Fibroblast of lung (primary cell): ENCODE measurements at regions not wholly inside any gene's neighbourhood (a gene's known extent, or its start where the extent isn't known, plus 50 kb on each side); places are given as distances from the start of the nearest gene placed in this dataset.

Experiments
- CTCF ChIP-seq, 2 donors: IDR thresholded peaks in 1 of 2; conservative IDR thresholded peaks in 1 of 2; 1 replicate in 1 of 2; 2 replicates in 1 of 2; pipeline ENCODE4 v1.5.1; 2011 to 2012; ENCODE audit warnings: low read length in 2 of 2, control low read depth in 1 of 2, inconsistent platforms in 1 of 2, low read depth in 1 of 2, mild to moderate bottlenecking in 1 of 2
- EZH2 ChIP-seq: IDR thresholded peaks from 2 replicates; pipeline ENCODE4 v1.5.1; 2012; ENCODE audit warnings: low read length, control low read depth, mild to moderate bottlenecking; ENCODE audit errors: missing control alignments

DNA sequence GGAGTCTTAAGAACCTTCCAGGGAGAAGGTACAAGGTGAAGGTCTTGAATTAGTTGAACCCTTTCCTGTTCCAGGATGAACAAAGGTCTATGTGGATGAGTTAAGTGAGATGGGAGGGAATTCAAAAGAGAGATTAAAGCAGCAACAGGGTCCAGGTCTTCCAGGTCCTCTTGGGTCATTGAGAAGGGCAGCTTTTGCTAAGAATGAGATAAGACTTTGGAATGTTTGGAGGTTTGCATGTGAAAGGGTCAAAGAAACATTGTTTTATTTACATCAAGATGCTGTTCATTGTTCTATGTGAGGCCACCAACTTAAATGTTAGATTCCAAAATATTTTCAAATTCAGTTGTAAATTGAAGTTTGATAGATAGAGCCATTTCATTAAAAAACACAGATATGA lies 463.9 kb downstream of the ANXA1 start:
- TF ChIP-seq CTCF (conservative IDR thresholded peaks at IDR 0.05 in 1 of 2, IDR thresholded peaks at IDR 0.05 in 1 of 2; ENCODE audit: low read depth in 1 of 2, low read length in 2 of 2) (no peak), EZH2 (no peak)
